GM23248 (cell line): ENCODE measurements at regions not wholly inside any gene's neighbourhood (a gene's known extent, or its start where the extent isn't known, plus 50 kb on each side); places are given as distances from the start of the nearest gene placed in this dataset.

Experiments
- DNase-seq: peaks from one replicate; pipeline ENCODE4 v3.0.0-alpha.2; 2015
- H2AFZ ChIP-seq: fragments of 200-600 bp; sonication (generic); 2 replicates; pipeline ENCODE4 v1.6.1; 2016; ENCODE audit warnings: antibody characterized with exemption
- H3F3A ChIP-seq: fragments of 200-600 bp; sonication (generic); 2 replicates; pipeline ENCODE4 v1.6.1; 2016; ENCODE audit warnings: mild to moderate bottlenecking, antibody characterized with exemption, mixed run types; ENCODE audit not compliant: insufficient read depth
- H3K27ac ChIP-seq: fragments of 200-600 bp; sonication (generic); 2 replicates; pipeline ENCODE4 v1.5.1; 2016; ENCODE audit warnings: mild to moderate bottlenecking
- H3K27me3 ChIP-seq: fragments of 200-600 bp; sonication (generic); replicated peaks from 2 replicates; pipeline ENCODE4 v1.6.1; 2016; ENCODE audit warnings: mild to moderate bottlenecking; ENCODE audit not compliant: insufficient read depth
- H3K36me3 ChIP-seq: fragments of 200-600 bp; sonication (generic); 2 replicates; pipeline ENCODE4 v1.6.1; 2016; ENCODE audit warnings: low read depth, mild to moderate bottlenecking
- H3K4me1 ChIP-seq: fragments of 200-600 bp; sonication (generic); 2 replicates; pipeline ENCODE4 v1.6.1; 2016; ENCODE audit warnings: mild to moderate bottlenecking; ENCODE audit not compliant: insufficient read depth
- H3K4me2 ChIP-seq: fragments of 200-600 bp; sonication (generic); one replicate; pipeline ENCODE4 v1.6.1; 2016; ENCODE audit warnings: mild to moderate bottlenecking; ENCODE audit not compliant: unreplicated experiment
- H3K4me3 ChIP-seq: fragments of 200-600 bp; sonication (generic); 2 replicates; pipeline ENCODE4 v1.5.1; 2016; ENCODE audit warnings: mild to moderate bottlenecking
- H3K79me2 ChIP-seq: fragments of 200-600 bp; sonication (generic); 2 replicates; pipeline ENCODE4 v1.6.1; 2016; ENCODE audit warnings: mild to moderate bottlenecking; ENCODE audit not compliant: insufficient read depth
- H3K9ac ChIP-seq: fragments of 200-600 bp; sonication (generic); 2 replicates; pipeline ENCODE4 v1.6.1; 2016; ENCODE audit warnings: mild to moderate bottlenecking
- H3K9me2 ChIP-seq: fragments of 200-600 bp; sonication (generic); 2 replicates; pipeline ENCODE4 v1.6.1; 2016; ENCODE audit warnings: mixed run types, mild to moderate bottlenecking, moderate library complexity; ENCODE audit not compliant: insufficient read depth
- H3K9me3 ChIP-seq: fragments of 200-600 bp; sonication (generic); one replicate; pipeline ENCODE4 v1.6.1; 2017; ENCODE audit warnings: low read depth
- H4K20me1 ChIP-seq: fragments of 200-600 bp; sonication (generic); 2 replicates; pipeline ENCODE4 v1.6.0; 2016; ENCODE audit not compliant: insufficient read depth
- EZH2 ChIP-seq: fragments of 200-600 bp; sonication (generic); IDR thresholded peaks from 2 replicates; pipeline ENCODE4 v1.6.1; 2018; ENCODE audit warnings: antibody characterized with exemption, mild to moderate bottlenecking; ENCODE audit not compliant: insufficient read depth, poor library complexity, severe bottlenecking
- EZH2phosphoT487 ChIP-seq: fragments of 200-600 bp; sonication (generic); IDR thresholded peaks from 2 replicates; pipeline ENCODE4 v1.6.1; 2018; ENCODE audit warnings: antibody characterized with exemption, moderate library complexity, mild to moderate bottlenecking, low read depth; ENCODE audit not compliant: insufficient read depth
- WGBS, 2 experiments: methylation state at CpG; one replicate each; pipeline ENCODE4 v1.1.6; 2015 to 2017; ENCODE audit warnings: low lambda C conversion rate in 2 of 2, low coverage in 1 of 2; ENCODE audit errors: missing lambda C conversion rate in 2 of 2; 5-methylcytosine and 5-hydroxymethylcytosine counted together
- in situ Hi-C: fragments of 300-500 bp; cut with MboI; formaldehyde crosslinking; loops from 2 replicates; pipeline ENCODE4 v1.15.0; 2020

- H3K4me2 ChIP-seq = no peak overlapping the region
- in situ Hi-C loops = no loop called here
- H3K36me3 ChIP-seq = no peaks in the 10 kb centered on the region
- no peaks in the 10 kb centered on the region for H3K79me2 ChIP-seq
- peaks cover 58% of the 10 kb centered on the region for H3F3A ChIP-seq
- H3K27me3 ChIP-seq = no peaks in the 10 kb centered on the region
- no peaks in the 10 kb centered on the region for H3K9me2 ChIP-seq
- peaks cover 72% of the 10 kb centered on the region for H3K4me1 ChIP-seq
- H3K27ac ChIP-seq = no peak overlapping the region
- DNase-seq = no peak
- H4K20me1 ChIP-seq = no peaks in the 10 kb centered on the region
- no peak overlapping the region for H3K9ac ChIP-seq
- H3K4me3 ChIP-seq = no peak overlapping the region
- H2AFZ ChIP-seq = no peak overlapping the region
- 87 to 90% methylated on average over 11 of the region's 11 CpGs for WGBS, 2 experiments
- no peaks in the 10 kb centered on the region for H3K9me3 ChIP-seq
- TF ChIP-seq EZH2phosphoT487 (no peak), EZH2 (no peak)
Measured at GRCh38 chr15:70490148-70490837, 273.1 kb downstream of the UACA start.

- in situ Hi-C loops = no loop called here
- Histone ChIP-seq H3K79me2 (no peaks in the 10 kb centered on the region), H3K9me3 (no peaks in the 10 kb centered on the region), H3K4me3 (no peak overlapping the region), H3K27me3 (no peaks in the 10 kb centered on the region), H3F3A (peaks cover 49% of the 10 kb centered on the region), H3K4me1 (peaks cover 61% of the 10 kb centered on the region), H3K27ac (no peak overlapping the region), H3K36me3 (no peaks in the 10 kb centered on the region), H3K4me2 (no peak overlapping the region), H2AFZ (no peak overlapping the region), H3K9ac (no peak overlapping the region), H4K20me1 (no peaks in the 10 kb centered on the region), H3K9me2 (no peaks in the 10 kb centered on the region)
- no peak for DNase-seq
- 85 to 86% methylated on average over 15 of the region's 15 CpGs for WGBS, 2 experiments
- no peak for TF ChIP-seq EZH2phosphoT487
Measured at GRCh38 chr15:70488941-70489848, 274.2 kb downstream of the UACA start.

- peak; percentile 73 for DNase-seq
Measured at GRCh38 chr15:70488002-70488605, 275.3 kb downstream of the UACA start.

GRCh38 chr15:70487387-70487740, 276.0 kb downstream of the UACA start:
- in situ Hi-C loops = no loop called here
- no peak for TF ChIP-seq EZH2
- TF ChIP-seq EZH2phosphoT487 = no peak
- no peaks in the 10 kb centered on the region for H3K9me3 ChIP-seq
- no peaks in the 10 kb centered on the region for H3K36me3 ChIP-seq
- no peak overlapping the region for H3K4me3 ChIP-seq
- H3K79me2 ChIP-seq = no peaks in the 10 kb centered on the region
- H3K27me3 ChIP-seq = 0 out of 2 replicates have a peak, but pooled peaks cover 4% of the 10 kb centered on the region
- peaks cover 43% of the 10 kb centered on the region for H3K4me1 ChIP-seq
- WGBS, 2 experiments = 89 to 98% methylated on average over 3 of the region's 3 CpGs
- no peak overlapping the region for H2AFZ ChIP-seq
- H3K9me2 ChIP-seq = no peaks in the 10 kb centered on the region
- no peaks in the 10 kb centered on the region for H4K20me1 ChIP-seq
- H3F3A ChIP-seq = peaks cover 35% of the 10 kb centered on the region
- H3K4me2 ChIP-seq = peak overlapping the region; percentile 73
- peak overlapping the region; percentile 67 for H3K9ac ChIP-seq
- peak overlapping the region; percentile 84 for H3K27ac ChIP-seq
- DNase-seq = no peak

More at GRCh38 chr15:70488002-70488605, 275.3 kb downstream of the UACA start:
- in situ Hi-C loops = no loop called here
- Histone ChIP-seq H4K20me1 (no peaks in the 10 kb centered on the region), H3K9ac (no peak overlapping the region), H3K36me3 (no peaks in the 10 kb centered on the region), H3K9me2 (no peaks in the 10 kb centered on the region), H3K4me2 (no peak overlapping the region), H3F3A (peaks cover 38% of the 10 kb centered on the region), H2AFZ (no peak overlapping the region), H3K4me3 (no peak overlapping the region), H3K27ac (no peak overlapping the region), H3K79me2 (no peaks in the 10 kb centered on the region), H3K27me3 (no peaks in the 10 kb centered on the region), H3K9me3 (no peaks in the 10 kb centered on the region), H3K4me1 (peaks cover 50% of the 10 kb centered on the region)
- TF ChIP-seq EZH2phosphoT487 (no peak), EZH2 (no peak)
- WGBS, 2 experiments = 14 to 19% methylated on average over 6 of the region's 6 CpGs
